ENCODE measurements at regions not wholly inside any gene's neighbourhood (a gene's known extent, or its start where the extent isn't known, plus 50 kb on each side); places are given as distances from the start of the nearest gene placed in this dataset.

DNA sequence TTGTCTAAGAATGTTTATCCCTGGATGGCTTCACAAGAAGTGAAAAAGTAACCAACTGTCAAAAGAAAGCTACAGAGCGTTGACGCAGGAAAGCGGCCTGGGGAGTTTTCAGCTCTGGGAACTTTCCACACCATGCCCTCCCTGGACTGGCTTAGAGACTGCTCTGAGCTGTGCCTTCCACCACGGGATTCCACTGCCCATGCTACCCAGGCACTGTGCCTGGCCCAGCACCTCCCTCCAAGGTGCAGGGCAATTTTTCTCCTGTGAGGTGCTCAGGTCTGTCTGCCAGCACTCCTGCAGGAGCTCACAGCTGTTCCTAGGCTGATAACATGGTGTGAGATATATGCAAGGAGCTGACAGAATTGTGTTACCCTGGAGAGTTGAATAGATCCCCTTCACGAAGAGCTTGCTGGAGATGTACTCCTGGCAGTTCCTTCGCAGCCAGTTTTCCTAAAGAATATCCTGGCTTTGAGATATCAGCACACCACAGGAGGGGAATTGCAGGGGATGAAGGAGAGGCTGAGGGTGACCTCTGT, 258.3 kb upstream of the B3GAT1 start:
- Histone ChIP-seq H3K79me2 (ENCODE audit: insufficient read depth, low read length) (no peaks in the 10 kb centered on the region), H3K27me3 (ENCODE audit: insufficient read depth, low read length, poor library complexity, severe bottlenecking) (no peaks in the 10 kb centered on the region), H3K9me3 (ENCODE audit: insufficient read depth, low read depth, low read length) (peaks cover 14% of the 10 kb centered on the region; the same call in 1 of the 2 replicates), H3K4me1 (ENCODE audit: insufficient read depth, low read length, poor library complexity, severe bottlenecking) (no peaks in the 10 kb centered on the region), H3F3A (ENCODE audit: low read depth) (no peaks in the 10 kb centered on the region), H3K4me3 (ENCODE audit: low read length, poor library complexity, severe bottlenecking) (no peak overlapping the region), H3K9ac (ENCODE audit: low read depth, low read length, poor library complexity, severe bottlenecking) (no peak overlapping the region), H3K9me2 (replicated peaks; ENCODE audit: low read depth, low read length) (no peaks in the 10 kb centered on the region), H2AFZ (ENCODE audit: low read length) (no peak overlapping the region), H4K20me1 (ENCODE audit: insufficient read depth, low read length, poor library complexity, severe bottlenecking) (no peaks in the 10 kb centered on the region), H3K36me3 (ENCODE audit: insufficient read depth, low read length) (no peaks in the 10 kb centered on the region), H3K4me2 (ENCODE audit: low read depth, low read length, poor library complexity, severe bottlenecking) (no peak overlapping the region)
- no peak for TF ChIP-seq EZH2phosphoT487 (IDR thresholded peaks at IDR 0.05; ENCODE audit: borderline replicate concordance)
- no peak for TF ChIP-seq CTCF (conservative IDR thresholded peaks at IDR 0.05; ENCODE audit: low read length)

DNA sequence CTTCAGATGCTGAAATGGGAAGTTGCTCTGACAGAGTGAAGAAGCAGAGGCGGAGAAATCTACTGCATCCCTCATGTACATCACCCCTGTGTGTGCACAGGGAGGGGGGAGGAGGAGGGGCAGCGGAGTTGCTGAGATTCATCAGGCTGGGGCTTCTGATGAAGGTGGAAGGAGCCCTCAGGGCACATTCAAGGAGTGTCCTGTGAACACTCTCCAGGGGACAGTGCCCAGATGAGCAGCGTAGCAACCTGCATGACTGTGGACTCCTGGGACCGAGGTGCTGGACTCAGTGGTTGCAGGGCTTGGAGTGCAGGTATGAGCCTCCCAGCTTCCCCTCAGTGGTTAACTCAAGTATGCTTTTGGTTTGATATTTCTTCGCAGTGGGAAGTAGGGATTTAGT, 257.8 kb upstream of the B3GAT1 start:
- H2AFZ ChIP-seq (ENCODE audit: low read length), result no peak overlapping the region
- H4K20me1 ChIP-seq (ENCODE audit: insufficient read depth, low read length, poor library complexity, severe bottlenecking), result no peaks in the 10 kb centered on the region
- H3K27me3 ChIP-seq (ENCODE audit: insufficient read depth, low read length, poor library complexity, severe bottlenecking), result no peaks in the 10 kb centered on the region
- no peaks in the 10 kb centered on the region for H3K79me2 ChIP-seq (ENCODE audit: insufficient read depth, low read length)
- H3K4me2 ChIP-seq (ENCODE audit: low read depth, low read length, poor library complexity, severe bottlenecking), result no peak overlapping the region
- no peak overlapping the region for H3K9ac ChIP-seq (ENCODE audit: low read depth, low read length, poor library complexity, severe bottlenecking)
- no peaks in the 10 kb centered on the region for H3F3A ChIP-seq (ENCODE audit: low read depth)
- H3K4me3 ChIP-seq (ENCODE audit: low read length, poor library complexity, severe bottlenecking), result no peak overlapping the region
- peaks cover 14% of the 10 kb centered on the region; the same call in 1 of the 2 replicates for H3K9me3 ChIP-seq (ENCODE audit: insufficient read depth, low read depth, low read length)
- no peaks in the 10 kb centered on the region for H3K4me1 ChIP-seq (ENCODE audit: insufficient read depth, low read length, poor library complexity, severe bottlenecking)
- no peaks in the 10 kb centered on the region for H3K9me2 ChIP-seq (replicated peaks; ENCODE audit: low read depth, low read length)
- H3K36me3 ChIP-seq (ENCODE audit: insufficient read depth, low read length), result no peaks in the 10 kb centered on the region
- TF ChIP-seq EZH2phosphoT487 (IDR thresholded peaks at IDR 0.05; ENCODE audit: borderline replicate concordance) (no peak), CTCF (conservative IDR thresholded peaks at IDR 0.05; ENCODE audit: low read length) (no peak)

GRCh38 chr11:134668796-134669195, 256.8 kb upstream of the B3GAT1 start:
- TF ChIP-seq EZH2phosphoT487 (IDR thresholded peaks at IDR 0.05; ENCODE audit: borderline replicate concordance) (no peak), CTCF (conservative IDR thresholded peaks at IDR 0.05; ENCODE audit: low read length) (no peak)
- Histone ChIP-seq H4K20me1 (ENCODE audit: insufficient read depth, low read length, poor library complexity, severe bottlenecking) (no peaks in the 10 kb centered on the region), H3K27me3 (ENCODE audit: insufficient read depth, low read length, poor library complexity, severe bottlenecking) (no peaks in the 10 kb centered on the region), H3K79me2 (ENCODE audit: insufficient read depth, low read length) (no peaks in the 10 kb centered on the region), H3K4me1 (ENCODE audit: insufficient read depth, low read length, poor library complexity, severe bottlenecking) (no peaks in the 10 kb centered on the region), H2AFZ (ENCODE audit: low read length) (no peak overlapping the region), H3K4me3 (ENCODE audit: low read length, poor library complexity, severe bottlenecking) (no peak overlapping the region), H3K9ac (ENCODE audit: low read depth, low read length, poor library complexity, severe bottlenecking) (no peak overlapping the region), H3K36me3 (ENCODE audit: insufficient read depth, low read length) (no peaks in the 10 kb centered on the region), H3K4me2 (ENCODE audit: low read depth, low read length, poor library complexity, severe bottlenecking) (no peak overlapping the region), H3K9me3 (ENCODE audit: insufficient read depth, low read depth, low read length) (peaks cover 16% of the 10 kb centered on the region; the same call in 1 of the 2 replicates), H3F3A (ENCODE audit: low read depth) (no peaks in the 10 kb centered on the region), H3K9me2 (replicated peaks; ENCODE audit: low read depth, low read length) (no peaks in the 10 kb centered on the region)

All from Loucy (cell line).